DMS153 (cell line): ENCODE measurements at regions not wholly inside any gene's neighbourhood (a gene's known extent, or its start where the extent isn't known, plus 50 kb on each side); places are given as distances from the start of the nearest gene placed in this dataset.
"Not testable (repeated sequence)": the region's sequence is repeated elsewhere in the genome, so short reads cannot be mapped to it uniquely, and the experiment has no call there.

Experiments used
- DNase-seq: peaks from one replicate; lab custom pipeline; 2025; lab: John Stamatoyannopoulos, UW

- DNase-seq = no peak
Observed at GRCh38 chr6:14518515-14519217, 401.1 kb downstream of the CD83 start.

- DNase-seq = no peak
Observed at GRCh38 chr6:14520029-14520428, 402.5 kb downstream of the CD83 start.

- no peak for DNase-seq
Observed at GRCh38 chr6:14520536-14520935, 403.0 kb downstream of the CD83 start.

GRCh38 chr6:14521141-14521540, 403.6 kb downstream of the CD83 start:
- DNase-seq = no peak

- not testable (repeated sequence) for DNase-seq
Observed at GRCh38 chr6:14521861-14522260, 404.3 kb downstream of the CD83 start.

- DNase-seq = no peak
Observed at GRCh38 chr6:14524319-14524718, 406.7 kb downstream of the CD83 start.

- no peak for DNase-seq
Observed at GRCh38 chr6:14530385-14530784, 412.8 kb downstream of the CD83 start.

GRCh38 chr6:14533446-14533845, 415.9 kb downstream of the CD83 start:
- no peak for DNase-seq

- DNase-seq = no peak
Observed at GRCh38 chr6:14537030-14537429, 419.5 kb downstream of the CD83 start.

- DNase-seq = no peak
Observed at GRCh38 chr6:14540276-14540675, 422.7 kb downstream of the CD83 start.

- DNase-seq = no peak
Observed at GRCh38 chr6:14540810-14541540, 423.4 kb downstream of the CD83 start.

- DNase-seq = no peak
Observed at GRCh38 chr6:14542670-14543366, 425.2 kb downstream of the CD83 start.

GRCh38 chr6:14543971-14544585, 426.5 kb downstream of the CD83 start:
- no peak for DNase-seq

GRCh38 chr6:14544666-14545065, 427.1 kb downstream of the CD83 start:
- peak; percentile 63 for DNase-seq

GRCh38 chr6:14545496-14545895, 427.9 kb downstream of the CD83 start:
- DNase-seq = no peak

- no peak for DNase-seq
Observed at GRCh38 chr6:14546036-14546435, 428.5 kb downstream of the CD83 start.

- DNase-seq = no peak
Observed at GRCh38 chr6:14547284-14547998, 429.9 kb downstream of the CD83 start.

- DNase-seq = peak; percentile 93
Observed at GRCh38 chr6:14549304-14549770, 431.8 kb downstream of the CD83 start.

- no peak for DNase-seq
Observed at GRCh38 chr6:14549871-14550270, 432.3 kb downstream of the CD83 start.

- DNase-seq = no peak
Observed at GRCh38 chr6:14550410-14550809, 432.8 kb downstream of the CD83 start.

- DNase-seq = no peak
Observed at GRCh38 chr6:14550822-14551221, 433.2 kb downstream of the CD83 start.

- not testable (repeated sequence) for DNase-seq
Observed at GRCh38 chr6:14551601-14552000, 434.0 kb downstream of the CD83 start.
